Activated CD8-positive, alpha-beta T cell treated with anti-CD3 and anti-CD28 coated beads for 36 hours (primary cell): ENCODE measurements at regions not wholly inside any gene's neighbourhood (a gene's known extent, or its start where the extent isn't known, plus 50 kb on each side); places are given as distances from the start of the nearest gene placed in this dataset.

Source experiments
- ATAC-seq: fragments of 200-7000 bp; cut with Tn5 transposase; one replicate; pipeline ENCODE4 v1.10.0; 2021; ENCODE audit warnings: mild to moderate bottlenecking, moderate library complexity
- CTCF ChIA-PET: fragments of 350-600 bp; sonication (Branson Sonifier 250); formaldehyde crosslinking; loops from one replicate; lab custom pipeline; 2021; ENCODE audit warnings: antibody characterized with exemption; lab: Charles Lee
- POLR2A ChIA-PET: fragments of 350-600 bp; sonication (Branson Sonifier 250); formaldehyde crosslinking; loops from one replicate; lab custom pipeline; 2021; ENCODE audit warnings: antibody characterized with exemption; lab: Charles Lee
- DNase-seq: peaks from one replicate; pipeline ENCODE4 v3.0.0-alpha.2; 2020
- H3K27ac Mint-ChIP-seq: one replicate; pipeline ENCODE4 v1.8.0; 2021; ENCODE audit warnings: mild to moderate bottlenecking, mixed read lengths
- H3K27me3 Mint-ChIP-seq: one replicate; pipeline ENCODE4 v1.8.0; 2021; ENCODE audit warnings: mixed read lengths
- H3K36me3 Mint-ChIP-seq: one replicate; pipeline ENCODE4 v1.8.0; 2021; ENCODE audit warnings: low read depth, mixed read lengths
- H3K4me1 Mint-ChIP-seq: one replicate; pipeline ENCODE4 v1.8.0; 2021; ENCODE audit warnings: low read depth, mixed read lengths
- H3K4me3 Mint-ChIP-seq: one replicate; pipeline ENCODE4 v1.8.0; 2021; ENCODE audit warnings: mild to moderate bottlenecking, moderate library complexity, mixed read lengths
- H3K9me3 Mint-ChIP-seq: one replicate; pipeline ENCODE4 v1.8.0; 2021; ENCODE audit warnings: mixed read lengths
- intact Hi-C: fragments of 100-400 bp; cut with micrococcal nuclease; formaldehyde crosslinking; loops from one replicate; pipeline ENCODE4 v1.10.0; 2022
- TF ChIP-seq, protein P1 (sequence below): fragments of 200-600 bp; IDR thresholded peaks from one replicate; pipeline ENCODE4 v1.8.0; 2022; ENCODE audit warnings: antibody characterized with exemption, mild to moderate bottlenecking

DNA sequence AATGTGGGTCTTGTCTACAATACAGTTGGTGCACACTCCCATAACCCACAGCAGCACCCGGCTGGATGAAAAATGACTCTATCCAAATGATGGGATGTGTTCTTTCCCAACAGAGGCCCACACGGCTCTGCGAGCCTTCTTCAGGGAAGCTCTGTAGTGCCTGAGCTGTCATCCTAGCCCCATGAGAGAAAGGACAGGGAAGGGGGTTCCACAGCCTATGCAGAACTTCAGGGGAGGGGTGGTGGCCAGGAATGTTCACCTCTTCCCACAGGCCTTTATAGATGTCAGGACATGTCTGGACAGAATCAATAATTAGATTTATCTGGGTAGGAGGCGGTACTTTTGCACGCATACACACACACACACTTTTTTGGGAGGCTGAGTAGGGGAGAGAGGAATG is 109.0 kb downstream of the JCAD start:
- Mint-ChIP-seq H3K4me1 (no peaks in the 10 kb centered on the region), H3K27ac (no peak overlapping the region), H3K4me3 (no peak overlapping the region), H3K9me3 (no peaks in the 10 kb centered on the region), H3K27me3 (no peaks in the 10 kb centered on the region), H3K36me3 (no peaks in the 10 kb centered on the region)
- CTCF ChIA-PET, result no interaction called here
- POLR2A ChIA-PET, result no interaction called here
- ATAC-seq (no peak), DNase-seq (no peak)
- TF ChIP-seq, protein P1, sequence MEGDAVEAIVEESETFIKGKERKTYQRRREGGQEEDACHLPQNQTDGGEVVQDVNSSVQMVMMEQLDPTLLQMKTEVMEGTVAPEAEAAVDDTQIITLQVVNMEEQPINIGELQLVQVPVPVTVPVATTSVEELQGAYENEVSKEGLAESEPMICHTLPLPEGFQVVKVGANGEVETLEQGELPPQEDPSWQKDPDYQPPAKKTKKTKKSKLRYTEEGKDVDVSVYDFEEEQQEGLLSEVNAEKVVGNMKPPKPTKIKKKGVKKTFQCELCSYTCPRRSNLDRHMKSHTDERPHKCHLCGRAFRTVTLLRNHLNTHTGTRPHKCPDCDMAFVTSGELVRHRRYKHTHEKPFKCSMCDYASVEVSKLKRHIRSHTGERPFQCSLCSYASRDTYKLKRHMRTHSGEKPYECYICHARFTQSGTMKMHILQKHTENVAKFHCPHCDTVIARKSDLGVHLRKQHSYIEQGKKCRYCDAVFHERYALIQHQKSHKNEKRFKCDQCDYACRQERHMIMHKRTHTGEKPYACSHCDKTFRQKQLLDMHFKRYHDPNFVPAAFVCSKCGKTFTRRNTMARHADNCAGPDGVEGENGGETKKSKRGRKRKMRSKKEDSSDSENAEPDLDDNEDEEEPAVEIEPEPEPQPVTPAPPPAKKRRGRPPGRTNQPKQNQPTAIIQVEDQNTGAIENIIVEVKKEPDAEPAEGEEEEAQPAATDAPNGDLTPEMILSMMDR, result no peak
- intact Hi-C loops, result no loop called here

DNA sequence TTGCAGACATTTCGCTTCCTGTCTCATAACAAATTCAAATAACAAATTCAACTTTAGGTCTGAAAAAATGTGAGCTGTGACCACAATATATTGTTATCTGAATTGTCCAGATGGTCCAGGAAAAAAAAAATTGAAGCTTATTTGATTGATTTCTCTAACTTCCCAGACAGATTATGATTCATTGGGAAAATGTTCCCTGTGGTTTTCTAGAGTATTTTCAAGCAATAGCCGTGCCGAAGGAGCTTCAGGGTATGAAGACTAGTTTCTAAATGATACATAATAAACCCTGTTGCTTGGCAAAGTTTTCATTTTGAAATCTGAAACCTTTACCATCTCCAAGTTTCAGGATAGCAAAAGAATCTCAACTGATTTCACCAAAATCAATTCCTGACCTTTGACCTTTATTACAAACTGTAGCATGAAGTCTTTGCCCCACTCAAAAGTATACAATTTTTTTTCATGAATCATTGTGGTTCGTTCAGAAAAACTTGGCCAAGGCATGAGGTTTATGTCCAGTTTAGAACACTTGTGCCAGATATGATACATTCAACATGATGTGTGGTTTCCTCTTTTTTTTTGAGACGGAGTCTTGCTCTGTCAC is 109.9 kb downstream of the JCAD start:
- Mint-ChIP-seq H3K9me3 (no peaks in the 10 kb centered on the region), H3K27ac (no peak overlapping the region), H3K4me3 (no peak overlapping the region), H3K27me3 (no peaks in the 10 kb centered on the region), H3K4me1 (no peaks in the 10 kb centered on the region), H3K36me3 (no peaks in the 10 kb centered on the region)
- intact Hi-C loops, result no loop called here
- ChIA-PET POLR2A (interaction anchor here (0.6 kb wide), 1 partner anchor 227 kb away, joined by 3 read pairs; no protein-coding TSS in a partner anchor), CTCF (no interaction called here)
- no peak for ATAC-seq
- TF ChIP-seq, protein P1, result no peak
- DNase-seq, result no peak

DNA sequence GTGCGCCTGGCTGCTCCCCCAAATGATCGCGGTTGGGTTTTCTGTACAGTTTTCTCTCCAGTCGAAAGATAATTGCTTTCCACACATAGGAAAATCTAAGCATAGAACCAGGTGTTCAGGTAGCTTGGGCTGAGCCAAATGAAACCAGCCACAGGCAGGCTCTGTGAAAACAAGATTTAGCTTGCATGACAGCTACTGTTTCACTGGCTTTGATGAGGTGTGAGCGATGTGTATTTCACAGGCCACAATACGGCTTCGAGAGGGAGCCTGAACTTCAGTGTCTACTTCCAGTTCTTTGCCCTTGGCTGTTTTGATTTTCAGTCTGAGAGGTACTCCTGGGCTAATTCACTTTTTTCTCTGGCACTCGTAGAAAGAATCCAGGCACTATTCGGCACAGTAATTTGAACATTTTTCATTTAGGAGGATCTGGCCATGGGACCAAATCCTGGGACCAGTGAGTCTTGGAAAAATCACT is 110.5 kb downstream of the JCAD start:
- Mint-ChIP-seq H3K4me1 (no peaks in the 10 kb centered on the region), H3K36me3 (no peaks in the 10 kb centered on the region), H3K9me3 (no peaks in the 10 kb centered on the region), H3K27me3 (no peaks in the 10 kb centered on the region), H3K27ac (no peak overlapping the region), H3K4me3 (no peak overlapping the region)
- POLR2A ChIA-PET, result no interaction called here
- intact Hi-C loops, result no loop called here
- TF ChIP-seq, protein P1, result no peak
- ATAC-seq (no peak), DNase-seq (no peak)
- CTCF ChIA-PET, result no interaction called here

DNA sequence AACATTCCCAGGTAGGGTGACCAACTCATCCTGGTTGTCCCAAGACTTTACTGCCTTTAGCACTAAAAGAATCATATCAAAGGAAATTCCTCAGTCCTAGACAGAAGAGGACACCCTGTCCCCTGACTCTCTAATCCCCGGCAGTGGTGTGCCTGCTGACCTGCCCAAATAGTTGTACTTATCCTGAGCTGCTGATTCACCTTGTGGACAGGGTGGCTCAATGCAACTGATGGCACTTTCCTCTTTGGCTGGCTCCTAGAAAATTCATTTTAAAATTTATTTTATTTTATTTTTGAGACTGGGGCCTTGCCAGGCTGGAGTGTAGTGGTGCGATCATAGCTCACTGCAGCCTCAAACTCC is 111.7 kb downstream of the JCAD start:
- Mint-ChIP-seq H3K9me3 (no peaks in the 10 kb centered on the region), H3K4me3 (no peak overlapping the region), H3K4me1 (no peaks in the 10 kb centered on the region), H3K27me3 (no peaks in the 10 kb centered on the region), H3K27ac (no peak overlapping the region), H3K36me3 (no peaks in the 10 kb centered on the region)
- POLR2A ChIA-PET, result interaction anchor here (0.6 kb wide), 1 partner anchor 1009 kb away, joined by 3 read pairs; no protein-coding TSS in a partner anchor
- TF ChIP-seq, protein P1, result no peak
- no peak for ATAC-seq
- DNase-seq, result no peak
- CTCF ChIA-PET, result interaction anchor here (0.6 kb wide), 1 partner anchor 190 kb away, joined by 3 read pairs; no protein-coding TSS in a partner anchor
- intact Hi-C loops, result no loop called here

DNA sequence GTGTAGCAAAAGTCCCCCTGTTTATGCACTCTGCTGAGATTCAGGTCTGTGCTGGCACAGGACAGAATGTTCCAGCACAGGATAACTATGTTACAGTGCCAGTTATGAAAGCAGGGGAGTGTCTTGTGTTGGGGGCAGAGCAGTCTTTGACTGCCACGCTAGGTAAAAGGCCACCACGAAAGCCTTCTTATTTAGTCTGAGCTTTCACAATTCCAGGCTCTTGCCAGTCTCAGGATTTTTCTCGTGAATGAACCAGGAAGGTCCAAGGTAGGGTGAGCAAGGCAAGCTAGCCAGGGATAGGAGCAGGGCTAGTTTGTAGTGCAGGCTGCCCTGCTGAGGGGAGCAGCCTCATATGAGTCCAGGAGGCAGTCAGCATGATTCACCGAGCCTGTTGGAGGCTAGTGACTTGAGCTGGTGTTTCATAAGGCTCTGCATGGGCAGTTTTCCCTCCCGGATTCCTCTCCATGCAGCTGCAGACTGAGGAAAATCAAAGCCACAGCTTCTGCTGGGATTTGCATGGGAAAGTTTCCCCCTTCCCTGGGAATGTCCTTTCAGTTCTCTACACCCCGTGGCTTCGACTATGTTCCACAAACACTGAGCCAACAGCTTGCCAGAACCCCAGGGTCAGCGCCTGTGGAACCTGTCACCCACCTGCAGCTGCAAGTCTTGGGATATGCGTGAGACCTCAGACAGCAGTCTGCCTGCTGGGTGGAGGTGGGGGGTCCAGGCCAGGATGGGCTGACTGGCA is 112.3 kb downstream of the JCAD start:
- Mint-ChIP-seq H3K27ac (no peak overlapping the region), H3K4me3 (no peak overlapping the region), H3K4me1 (no peaks in the 10 kb centered on the region), H3K9me3 (no peaks in the 10 kb centered on the region), H3K36me3 (no peaks in the 10 kb centered on the region), H3K27me3 (peaks cover under 1% of the 10 kb centered on the region)
- CTCF ChIA-PET, result interaction anchor here (0.6 kb wide), 1 partner anchor 190 kb away, joined by 3 read pairs; no protein-coding TSS in a partner anchor
- ATAC-seq (no peak), DNase-seq (no peak)
- intact Hi-C loops, result no loop called here
- POLR2A ChIA-PET, result no interaction called here
- TF ChIP-seq, protein P1, result no peak
